ENCODE measurements at regions not wholly inside any gene's neighbourhood (a gene's known extent, or its start where the extent isn't known, plus 50 kb on each side); places are given as distances from the start of the nearest gene placed in this dataset.

DNA sequence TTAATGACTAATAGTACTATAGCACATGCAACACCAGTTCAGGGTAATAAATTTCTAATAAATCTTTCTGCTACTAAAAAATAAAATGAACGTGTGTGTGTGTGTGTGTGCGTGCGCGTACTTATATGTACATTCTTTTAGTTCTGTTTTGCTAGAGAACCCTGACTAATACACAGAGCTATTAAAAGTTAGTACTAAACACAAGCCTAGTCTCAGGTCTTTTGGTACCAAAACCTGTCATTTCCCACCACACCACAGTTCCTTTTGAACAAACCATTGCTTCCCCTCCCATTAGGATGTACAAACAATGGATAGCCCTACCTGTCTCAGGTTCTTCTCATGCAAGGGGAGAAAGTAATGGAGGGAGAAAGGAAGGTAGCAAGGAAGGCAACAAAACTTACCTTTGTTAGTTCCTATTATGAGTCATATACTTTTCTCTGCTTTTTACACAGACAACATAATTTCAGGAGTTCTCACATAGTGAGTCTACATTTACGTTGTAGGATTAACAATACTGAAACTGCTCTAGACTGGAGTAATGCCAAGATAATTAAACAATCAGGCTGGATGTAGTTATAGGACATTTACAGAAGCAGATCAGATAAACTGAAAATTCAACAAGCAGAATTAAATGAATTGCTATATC is 427.2 kb downstream of the KCNJ3 start:
- Histone ChIP-seq H3K4me3 (replicated peaks; ENCODE audit: low read depth, low read length) (no peak overlapping the region), H3K36me3 (ENCODE audit: control insufficient read depth, insufficient read depth, low read length) (no peaks in the 10 kb centered on the region), H3K27me3 (replicated peaks; ENCODE audit: control insufficient read depth, insufficient read depth, low read length) (no peaks in the 10 kb centered on the region)
- no peak for DNase-seq (ENCODE audit: extremely low read depth, insufficient read length)
- TF ChIP-seq, protein P1, sequence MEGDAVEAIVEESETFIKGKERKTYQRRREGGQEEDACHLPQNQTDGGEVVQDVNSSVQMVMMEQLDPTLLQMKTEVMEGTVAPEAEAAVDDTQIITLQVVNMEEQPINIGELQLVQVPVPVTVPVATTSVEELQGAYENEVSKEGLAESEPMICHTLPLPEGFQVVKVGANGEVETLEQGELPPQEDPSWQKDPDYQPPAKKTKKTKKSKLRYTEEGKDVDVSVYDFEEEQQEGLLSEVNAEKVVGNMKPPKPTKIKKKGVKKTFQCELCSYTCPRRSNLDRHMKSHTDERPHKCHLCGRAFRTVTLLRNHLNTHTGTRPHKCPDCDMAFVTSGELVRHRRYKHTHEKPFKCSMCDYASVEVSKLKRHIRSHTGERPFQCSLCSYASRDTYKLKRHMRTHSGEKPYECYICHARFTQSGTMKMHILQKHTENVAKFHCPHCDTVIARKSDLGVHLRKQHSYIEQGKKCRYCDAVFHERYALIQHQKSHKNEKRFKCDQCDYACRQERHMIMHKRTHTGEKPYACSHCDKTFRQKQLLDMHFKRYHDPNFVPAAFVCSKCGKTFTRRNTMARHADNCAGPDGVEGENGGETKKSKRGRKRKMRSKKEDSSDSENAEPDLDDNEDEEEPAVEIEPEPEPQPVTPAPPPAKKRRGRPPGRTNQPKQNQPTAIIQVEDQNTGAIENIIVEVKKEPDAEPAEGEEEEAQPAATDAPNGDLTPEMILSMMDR (IDR thresholded peaks at IDR 0.05; ENCODE audit: insufficient read depth, low read length, poor library complexity, severe bottlenecking), result no peak

DNA sequence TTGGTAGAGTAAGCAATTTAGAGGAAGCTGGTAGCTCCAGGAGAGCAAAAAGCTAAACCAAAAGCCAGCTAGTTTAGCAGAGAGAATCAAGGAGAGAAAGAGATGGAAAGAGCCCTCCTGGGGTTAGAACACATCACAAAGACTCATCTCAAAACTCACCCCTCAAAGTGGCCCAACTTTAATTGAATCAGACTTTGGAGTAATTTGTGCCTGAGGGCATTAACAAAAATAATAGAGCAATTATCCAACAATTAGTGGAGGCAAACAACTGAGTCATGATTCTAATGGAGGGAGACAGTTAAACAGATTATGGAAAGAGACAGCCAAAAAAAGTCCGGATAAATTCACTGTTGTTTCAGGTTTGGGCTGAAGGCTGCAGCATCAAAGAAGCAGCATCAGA is 417.4 kb downstream of the KCNJ3 start:
- TF ChIP-seq, protein P1 (IDR thresholded peaks at IDR 0.05; ENCODE audit: insufficient read depth, low read length, poor library complexity, severe bottlenecking), result no peak
- no peak overlapping the region for H3K4me3 ChIP-seq (replicated peaks; ENCODE audit: low read depth, low read length)
- no peaks in the 10 kb centered on the region for H3K27me3 ChIP-seq (replicated peaks; ENCODE audit: control insufficient read depth, insufficient read depth, low read length)
- DNase-seq (ENCODE audit: extremely low read depth, insufficient read length), result no peak
- no peaks in the 10 kb centered on the region for H3K36me3 ChIP-seq (ENCODE audit: control insufficient read depth, insufficient read depth, low read length)

DNA sequence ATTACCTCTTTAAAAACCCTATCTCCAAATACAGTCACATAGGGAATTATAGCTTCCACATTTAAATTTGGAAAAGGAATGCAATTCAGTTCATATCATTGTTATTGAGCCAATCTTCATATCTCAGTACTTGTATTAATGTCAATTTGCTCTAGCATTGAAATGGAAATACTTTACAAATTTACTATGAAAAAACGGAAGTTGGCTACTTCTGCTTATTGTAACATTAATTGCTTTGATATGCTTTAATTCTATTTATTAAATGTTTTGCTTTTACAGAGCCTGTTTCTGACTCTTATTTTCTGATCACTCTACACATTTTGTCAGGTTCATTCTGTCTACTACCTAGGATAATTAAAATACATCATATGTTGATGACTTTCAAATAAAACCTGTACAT is 412.6 kb downstream of the KCNJ3 start:
- Histone ChIP-seq H3K27me3 (replicated peaks; ENCODE audit: control insufficient read depth, insufficient read depth, low read length) (no peaks in the 10 kb centered on the region), H3K36me3 (ENCODE audit: control insufficient read depth, insufficient read depth, low read length) (no peaks in the 10 kb centered on the region), H3K4me3 (replicated peaks; ENCODE audit: low read depth, low read length) (no peak overlapping the region)
- TF ChIP-seq, protein P1 (IDR thresholded peaks at IDR 0.05; ENCODE audit: insufficient read depth, low read length, poor library complexity, severe bottlenecking), result no peak
- DNase-seq (ENCODE audit: extremely low read depth, insufficient read length), result no peak

DNA sequence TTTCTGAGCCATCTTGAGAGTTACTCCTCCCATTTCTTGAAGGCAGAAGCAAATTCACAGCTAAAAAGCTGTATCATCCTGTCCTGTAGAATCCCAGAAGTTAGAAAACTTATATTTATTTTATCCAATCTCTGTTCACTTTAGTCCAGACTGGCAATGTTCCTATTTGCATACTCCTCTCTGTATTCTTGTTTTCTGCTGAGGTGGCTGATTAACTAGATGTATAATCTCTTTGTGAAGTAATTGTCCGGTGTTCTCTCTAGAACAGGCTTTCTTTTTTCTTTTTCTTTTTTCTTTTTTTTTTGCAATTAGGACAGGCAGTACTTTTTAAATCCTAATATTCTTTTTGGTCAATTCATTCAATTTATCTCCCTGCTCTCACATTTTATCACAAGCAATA is 411.0 kb downstream of the KCNJ3 start:
- Histone ChIP-seq H3K27me3 (replicated peaks; ENCODE audit: control insufficient read depth, insufficient read depth, low read length) (no peaks in the 10 kb centered on the region), H3K36me3 (ENCODE audit: control insufficient read depth, insufficient read depth, low read length) (no peaks in the 10 kb centered on the region), H3K4me3 (replicated peaks; ENCODE audit: low read depth, low read length) (no peak overlapping the region)
- TF ChIP-seq, protein P1 (IDR thresholded peaks at IDR 0.05; ENCODE audit: insufficient read depth, low read length, poor library complexity, severe bottlenecking), result no peak
- DNase-seq (ENCODE audit: extremely low read depth, insufficient read length), result no peak

DNA sequence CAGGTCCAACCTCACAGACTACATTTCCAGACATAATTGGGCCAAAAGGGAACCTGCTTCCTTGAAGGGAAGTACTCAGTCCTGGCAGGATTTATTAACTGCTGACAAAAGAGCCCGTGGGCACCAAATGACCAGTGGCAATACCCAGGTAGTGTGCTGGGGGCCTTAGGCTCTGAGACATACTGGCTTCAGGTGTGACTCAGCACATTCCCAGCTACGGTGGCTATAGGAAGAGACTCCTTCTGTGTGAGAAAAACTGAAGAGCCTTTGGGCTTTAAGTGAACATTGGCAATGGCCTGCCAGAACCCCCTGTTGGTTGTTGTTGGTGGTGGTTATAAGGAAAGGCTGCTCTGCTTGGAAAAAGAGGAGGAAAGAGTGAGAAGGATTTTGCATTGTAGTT is 401.8 kb downstream of the KCNJ3 start:
- H3K36me3 ChIP-seq (ENCODE audit: control insufficient read depth, insufficient read depth, low read length), result no peaks in the 10 kb centered on the region
- H3K4me3 ChIP-seq (replicated peaks; ENCODE audit: low read depth, low read length), result no peak overlapping the region
- TF ChIP-seq, protein P1 (IDR thresholded peaks at IDR 0.05; ENCODE audit: insufficient read depth, low read length, poor library complexity, severe bottlenecking), result no peak
- DNase-seq (ENCODE audit: extremely low read depth, insufficient read length), result no peak
- no peaks in the 10 kb centered on the region for H3K27me3 ChIP-seq (replicated peaks; ENCODE audit: control insufficient read depth, insufficient read depth, low read length)

DNA sequence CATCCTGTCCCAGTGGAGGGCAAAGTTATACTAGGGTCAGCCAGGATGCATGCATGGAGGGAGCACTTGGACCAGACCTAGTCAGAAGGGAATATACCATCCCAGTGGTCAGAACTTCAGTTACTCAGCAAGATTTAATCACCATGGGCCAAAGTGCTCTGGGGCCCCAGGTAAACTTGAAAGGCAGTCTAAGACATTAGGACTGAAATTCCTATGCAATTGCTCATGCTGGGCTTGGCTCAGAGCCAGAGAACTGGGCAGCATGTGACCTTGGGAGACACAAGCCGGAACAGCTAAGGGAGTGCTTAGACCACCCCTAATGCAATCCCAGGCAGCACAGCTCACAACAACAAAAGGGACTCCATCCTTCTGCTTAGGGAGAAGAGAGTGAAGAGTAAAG is 401.3 kb downstream of the KCNJ3 start:
- Histone ChIP-seq H3K36me3 (ENCODE audit: control insufficient read depth, insufficient read depth, low read length) (no peaks in the 10 kb centered on the region), H3K4me3 (replicated peaks; ENCODE audit: low read depth, low read length) (no peak overlapping the region), H3K27me3 (replicated peaks; ENCODE audit: control insufficient read depth, insufficient read depth, low read length) (no peaks in the 10 kb centered on the region)
- no peak for DNase-seq (ENCODE audit: extremely low read depth, insufficient read length)
- TF ChIP-seq, protein P1 (IDR thresholded peaks at IDR 0.05; ENCODE audit: insufficient read depth, low read length, poor library complexity, severe bottlenecking), result no peak
